ENCODE measurements at regions not wholly inside any gene's neighbourhood (a gene's known extent, or its start where the extent isn't known, plus 50 kb on each side); places are given as distances from the start of the nearest gene placed in this dataset.

- H3K4me2 ChIP-seq (ENCODE audit: low read length): no peak overlapping the region
- no peaks in the 10 kb centered on the region for H3K9me2 ChIP-seq (replicated peaks; ENCODE audit: control insufficient read depth, low read length)
- H3K4me1 ChIP-seq (ENCODE audit: control insufficient read depth, low read length): no peaks in the 10 kb centered on the region
- no peaks in the 10 kb centered on the region for H3K79me2 ChIP-seq (ENCODE audit: control insufficient read depth, low read length)
- TF ChIP-seq, protein P1, sequence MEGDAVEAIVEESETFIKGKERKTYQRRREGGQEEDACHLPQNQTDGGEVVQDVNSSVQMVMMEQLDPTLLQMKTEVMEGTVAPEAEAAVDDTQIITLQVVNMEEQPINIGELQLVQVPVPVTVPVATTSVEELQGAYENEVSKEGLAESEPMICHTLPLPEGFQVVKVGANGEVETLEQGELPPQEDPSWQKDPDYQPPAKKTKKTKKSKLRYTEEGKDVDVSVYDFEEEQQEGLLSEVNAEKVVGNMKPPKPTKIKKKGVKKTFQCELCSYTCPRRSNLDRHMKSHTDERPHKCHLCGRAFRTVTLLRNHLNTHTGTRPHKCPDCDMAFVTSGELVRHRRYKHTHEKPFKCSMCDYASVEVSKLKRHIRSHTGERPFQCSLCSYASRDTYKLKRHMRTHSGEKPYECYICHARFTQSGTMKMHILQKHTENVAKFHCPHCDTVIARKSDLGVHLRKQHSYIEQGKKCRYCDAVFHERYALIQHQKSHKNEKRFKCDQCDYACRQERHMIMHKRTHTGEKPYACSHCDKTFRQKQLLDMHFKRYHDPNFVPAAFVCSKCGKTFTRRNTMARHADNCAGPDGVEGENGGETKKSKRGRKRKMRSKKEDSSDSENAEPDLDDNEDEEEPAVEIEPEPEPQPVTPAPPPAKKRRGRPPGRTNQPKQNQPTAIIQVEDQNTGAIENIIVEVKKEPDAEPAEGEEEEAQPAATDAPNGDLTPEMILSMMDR (IDR thresholded peaks at IDR 0.05; ENCODE audit: low read depth, low read length, poor library complexity, severe bottlenecking): no peak
- no peak for TF ChIP-seq EZH2phosphoT487 (IDR thresholded peaks at IDR 0.05; ENCODE audit: borderline replicate concordance, low read length)
- H3F3A ChIP-seq (ENCODE audit: control insufficient read depth, insufficient read depth): no peaks in the 10 kb centered on the region
- no peaks in the 10 kb centered on the region for H3K27me3 ChIP-seq (ENCODE audit: control insufficient read depth, low read length)
- H3K4me3 ChIP-seq (ENCODE audit: low read length): no peak overlapping the region
- no peak overlapping the region for H3K27ac ChIP-seq (ENCODE audit: low read depth, low read length)
- no peaks in the 10 kb centered on the region for H3K36me3 ChIP-seq (ENCODE audit: control insufficient read depth, low read length)
- H3K9me3 ChIP-seq (ENCODE audit: control insufficient read depth, insufficient read depth, low read length): no peaks in the 10 kb centered on the region
- H4K20me1 ChIP-seq (ENCODE audit: control insufficient read depth, insufficient read depth, low read depth, low read length): no peaks in the 10 kb centered on the region
Observed at GRCh38 chr4:62454535-62454934, 1254.4 kb downstream of the ADGRL3 start.

DNA sequence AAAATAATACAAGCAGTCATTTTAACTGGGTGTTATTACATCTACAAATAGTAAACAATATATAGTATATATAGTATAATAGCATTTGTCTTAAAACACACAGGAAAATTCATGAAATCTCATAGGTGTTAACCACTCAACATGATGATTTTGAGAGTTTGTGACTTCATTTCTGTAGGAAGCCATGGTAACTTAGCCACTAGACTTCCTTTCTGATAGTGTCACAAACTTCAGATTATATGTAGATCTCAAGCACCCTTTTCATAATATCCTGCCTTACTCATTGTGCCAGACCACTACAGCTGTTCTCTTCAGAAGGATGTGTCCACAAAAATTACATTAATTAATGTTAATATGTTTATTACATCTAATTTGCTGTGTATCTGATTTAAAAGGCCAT lies 1250.6 kb downstream of the ADGRL3 start:
- no peak for TF ChIP-seq EZH2phosphoT487 (IDR thresholded peaks at IDR 0.05; ENCODE audit: borderline replicate concordance, low read length)
- TF ChIP-seq, protein P1 (IDR thresholded peaks at IDR 0.05; ENCODE audit: low read depth, low read length, poor library complexity, severe bottlenecking): no peak

DNA sequence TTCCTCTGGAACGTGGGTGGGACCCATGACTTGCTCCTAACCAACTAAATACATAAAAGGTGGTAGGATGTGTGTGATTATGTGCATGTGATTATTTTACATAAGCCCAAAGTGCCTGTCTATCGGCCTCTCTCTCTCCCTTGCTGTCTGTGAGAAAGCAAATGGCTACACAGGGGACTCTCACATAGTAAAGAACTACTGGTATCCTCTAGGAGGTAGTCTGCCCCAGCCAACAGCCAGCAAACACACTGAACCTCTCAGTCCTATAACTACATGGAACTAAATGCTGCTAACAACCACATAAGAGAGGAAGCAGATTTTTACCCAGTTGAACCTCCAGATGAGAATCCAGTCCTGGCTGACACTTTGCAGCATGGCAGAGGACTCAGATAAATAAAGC lies 1249.4 kb downstream of the ADGRL3 start:
- no peaks in the 10 kb centered on the region for H4K20me1 ChIP-seq (ENCODE audit: control insufficient read depth, insufficient read depth, low read depth, low read length)
- no peak overlapping the region for H3K27ac ChIP-seq (ENCODE audit: low read depth, low read length)
- no peak overlapping the region for H3K4me3 ChIP-seq (ENCODE audit: low read length)
- no peaks in the 10 kb centered on the region for H3K9me2 ChIP-seq (replicated peaks; ENCODE audit: control insufficient read depth, low read length)
- no peaks in the 10 kb centered on the region for H3K36me3 ChIP-seq (ENCODE audit: control insufficient read depth, low read length)
- no peaks in the 10 kb centered on the region for H3K79me2 ChIP-seq (ENCODE audit: control insufficient read depth, low read length)
- no peaks in the 10 kb centered on the region; the same call in 1 of the 2 replicates for H3K9me3 ChIP-seq (ENCODE audit: control insufficient read depth, insufficient read depth, low read length)
- no peaks in the 10 kb centered on the region for H3K27me3 ChIP-seq (ENCODE audit: control insufficient read depth, low read length)
- no peak overlapping the region for H3K4me2 ChIP-seq (ENCODE audit: low read length)
- TF ChIP-seq, protein P1 (IDR thresholded peaks at IDR 0.05; ENCODE audit: low read depth, low read length, poor library complexity, severe bottlenecking): no peak
- TF ChIP-seq EZH2phosphoT487 (IDR thresholded peaks at IDR 0.05; ENCODE audit: borderline replicate concordance, low read length): no peak
- no peaks in the 10 kb centered on the region for H3F3A ChIP-seq (ENCODE audit: control insufficient read depth, insufficient read depth)
- no peaks in the 10 kb centered on the region for H3K4me1 ChIP-seq (ENCODE audit: control insufficient read depth, low read length)

More for the DNA sequence above, 1250.6 kb downstream of the ADGRL3 start:
- no peak overlapping the region for H3K4me2 ChIP-seq (ENCODE audit: low read length)
- H3K27me3 ChIP-seq (ENCODE audit: control insufficient read depth, low read length): no peaks in the 10 kb centered on the region
- H3K4me3 ChIP-seq (ENCODE audit: low read length): no peak overlapping the region
- no peak overlapping the region for H3K27ac ChIP-seq (ENCODE audit: low read depth, low read length)
- H3K9me3 ChIP-seq (ENCODE audit: control insufficient read depth, insufficient read depth, low read length): no peaks in the 10 kb centered on the region; the same call in 1 of the 2 replicates
- no peaks in the 10 kb centered on the region for H3F3A ChIP-seq (ENCODE audit: control insufficient read depth, insufficient read depth)
- no peaks in the 10 kb centered on the region for H4K20me1 ChIP-seq (ENCODE audit: control insufficient read depth, insufficient read depth, low read depth, low read length)
- no peaks in the 10 kb centered on the region for H3K9me2 ChIP-seq (replicated peaks; ENCODE audit: control insufficient read depth, low read length)
- no peaks in the 10 kb centered on the region for H3K36me3 ChIP-seq (ENCODE audit: control insufficient read depth, low read length)
- no peaks in the 10 kb centered on the region for H3K4me1 ChIP-seq (ENCODE audit: control insufficient read depth, low read length)
- no peaks in the 10 kb centered on the region for H3K79me2 ChIP-seq (ENCODE audit: control insufficient read depth, low read length)

Measured in DOHH2 (cell line).